SU-DHL-6 (cell line): ENCODE measurements at regions not wholly inside any gene's neighbourhood (a gene's known extent, or its start where the extent isn't known, plus 50 kb on each side); places are given as distances from the start of the nearest gene placed in this dataset.

Experiments
- H2AFZ ChIP-seq: fragments of 200-600 bp; sonication (generic); 2 replicates; pipeline ENCODE4 v1.6.1; 2014; ENCODE audit warnings: low read depth, mild to moderate bottlenecking, moderate library complexity, mixed read lengths, antibody characterized with exemption, low read length; ENCODE audit not compliant: severe bottlenecking
- H3F3A ChIP-seq: fragments of 200-600 bp; shearing (Covaris generic); 2 replicates; pipeline ENCODE4 v1.6.0; 2016; ENCODE audit warnings: antibody characterized with exemption, mild to moderate bottlenecking; ENCODE audit not compliant: insufficient read depth
- H3K27ac ChIP-seq: fragments of 200-600 bp; sonication (generic); 2 replicates; pipeline ENCODE4 v1.5.1; 2016; ENCODE audit warnings: low read depth, mild to moderate bottlenecking, low read length, moderate library complexity, mixed read lengths
- H3K27me3 ChIP-seq: fragments of 200-600 bp; sonication (generic), shearing (Covaris generic); 2 replicates; pipeline ENCODE4 v1.6.0; 2014; ENCODE audit warnings: mild to moderate bottlenecking, low read length
- H3K36me3 ChIP-seq: fragments of 200-600 bp; sonication (generic); 2 replicates; pipeline ENCODE4 v1.6.1; 2014; ENCODE audit warnings: mild to moderate bottlenecking, low read length, mixed read lengths
- H3K4me2 ChIP-seq: fragments of 300-600, 200-600 bp; shearing (Covaris generic), sonication (generic); 2 replicates; pipeline ENCODE4 v1.6.0; 2014; ENCODE audit warnings: low read length, low read depth, mild to moderate bottlenecking; ENCODE audit not compliant: poor library complexity, severe bottlenecking
- H3K4me3 ChIP-seq: fragments of 200-600 bp; sonication (generic); 2 replicates; pipeline ENCODE4 v1.5.1; 2014; ENCODE audit warnings: antibody characterized with exemption, low read length, mild to moderate bottlenecking, mixed read lengths; ENCODE audit not compliant: insufficient read depth, poor library complexity, severe bottlenecking
- H3K79me2 ChIP-seq: fragments of 200-600 bp; sonication (generic); 2 replicates; pipeline ENCODE4 v1.6.1; 2014; ENCODE audit warnings: mild to moderate bottlenecking, low read length, moderate library complexity; ENCODE audit not compliant: insufficient read depth
- H3K9ac ChIP-seq: fragments of 200-600 bp; sonication (generic); 2 replicates; pipeline ENCODE4 v1.7.0; 2014; ENCODE audit warnings: mild to moderate bottlenecking, low read length
- H3K9me2 ChIP-seq: fragments of 200-600 bp; sonication (generic); replicated peaks from 2 replicates; pipeline ENCODE4 v1.6.1; 2014; ENCODE audit warnings: low read length; ENCODE audit not compliant: insufficient read depth
- H3K9me3 ChIP-seq: fragments of 200-600 bp; sonication (generic); 2 replicates; pipeline ENCODE4 v1.6.1; 2014; ENCODE audit warnings: low read length, mixed read lengths; ENCODE audit not compliant: insufficient read depth
- H4K20me1 ChIP-seq: fragments of 200-600 bp; sonication (generic); 2 replicates; pipeline ENCODE4 v1.6.1; 2014; ENCODE audit warnings: low read depth, mild to moderate bottlenecking, antibody characterized with exemption, low read length, moderate library complexity, mixed read lengths
- EZH2phosphoT487 ChIP-seq: fragments of 200-600 bp; sonication (generic), shearing (Covaris generic); conservative IDR thresholded peaks from 2 replicates; pipeline ENCODE4 v1.6.1; 2018; ENCODE audit warnings: mild to moderate bottlenecking, antibody characterized with exemption, low read length, moderate library complexity, mixed read lengths
- TF ChIP-seq, protein P1 (sequence below): fragments of 200-600 bp; sonication (generic); IDR thresholded peaks from one replicate; pipeline ENCODE4 v1.5.1; 2017; ENCODE audit warnings: antibody characterized with exemption, mild to moderate bottlenecking, low read length, moderate library complexity; ENCODE audit not compliant: insufficient read depth, poor library complexity, severe bottlenecking

DNA sequence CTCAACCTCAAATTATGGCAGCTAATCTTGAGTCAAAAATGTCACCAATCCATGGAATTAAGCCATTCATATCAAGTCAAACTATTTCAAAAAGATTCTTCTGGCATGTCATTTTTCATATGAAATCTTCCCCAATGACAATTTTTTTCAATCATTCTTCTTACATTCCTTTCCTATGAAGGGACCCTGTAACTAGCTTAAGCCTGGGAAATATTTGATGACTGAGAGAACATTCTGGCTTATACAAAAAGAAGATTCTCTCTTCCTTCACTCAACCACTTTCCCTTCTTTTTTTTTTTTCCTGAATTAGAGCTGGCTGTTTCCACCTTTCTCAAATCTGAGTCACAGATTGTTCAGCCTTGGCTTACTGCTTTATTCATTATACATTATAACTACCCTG, 903.7 kb downstream of the FAM181B start:
- Histone ChIP-seq H3K9ac (no peak overlapping the region), H3F3A (no peaks in the 10 kb centered on the region), H4K20me1 (no peaks in the 10 kb centered on the region), H3K4me3 (no peak overlapping the region), H3K27me3 (no peaks in the 10 kb centered on the region), H2AFZ (no peak overlapping the region), H3K4me2 (no peak overlapping the region), H3K9me3 (peaks cover 5% of the 10 kb centered on the region; the same call in 1 of the 2 replicates), H3K79me2 (no peaks in the 10 kb centered on the region), H3K27ac (no peak overlapping the region), H3K36me3 (no peaks in the 10 kb centered on the region), H3K9me2 (no peaks in the 10 kb centered on the region)
- TF ChIP-seq, protein P1, sequence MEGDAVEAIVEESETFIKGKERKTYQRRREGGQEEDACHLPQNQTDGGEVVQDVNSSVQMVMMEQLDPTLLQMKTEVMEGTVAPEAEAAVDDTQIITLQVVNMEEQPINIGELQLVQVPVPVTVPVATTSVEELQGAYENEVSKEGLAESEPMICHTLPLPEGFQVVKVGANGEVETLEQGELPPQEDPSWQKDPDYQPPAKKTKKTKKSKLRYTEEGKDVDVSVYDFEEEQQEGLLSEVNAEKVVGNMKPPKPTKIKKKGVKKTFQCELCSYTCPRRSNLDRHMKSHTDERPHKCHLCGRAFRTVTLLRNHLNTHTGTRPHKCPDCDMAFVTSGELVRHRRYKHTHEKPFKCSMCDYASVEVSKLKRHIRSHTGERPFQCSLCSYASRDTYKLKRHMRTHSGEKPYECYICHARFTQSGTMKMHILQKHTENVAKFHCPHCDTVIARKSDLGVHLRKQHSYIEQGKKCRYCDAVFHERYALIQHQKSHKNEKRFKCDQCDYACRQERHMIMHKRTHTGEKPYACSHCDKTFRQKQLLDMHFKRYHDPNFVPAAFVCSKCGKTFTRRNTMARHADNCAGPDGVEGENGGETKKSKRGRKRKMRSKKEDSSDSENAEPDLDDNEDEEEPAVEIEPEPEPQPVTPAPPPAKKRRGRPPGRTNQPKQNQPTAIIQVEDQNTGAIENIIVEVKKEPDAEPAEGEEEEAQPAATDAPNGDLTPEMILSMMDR, result no peak
- no peak for TF ChIP-seq EZH2phosphoT487

DNA sequence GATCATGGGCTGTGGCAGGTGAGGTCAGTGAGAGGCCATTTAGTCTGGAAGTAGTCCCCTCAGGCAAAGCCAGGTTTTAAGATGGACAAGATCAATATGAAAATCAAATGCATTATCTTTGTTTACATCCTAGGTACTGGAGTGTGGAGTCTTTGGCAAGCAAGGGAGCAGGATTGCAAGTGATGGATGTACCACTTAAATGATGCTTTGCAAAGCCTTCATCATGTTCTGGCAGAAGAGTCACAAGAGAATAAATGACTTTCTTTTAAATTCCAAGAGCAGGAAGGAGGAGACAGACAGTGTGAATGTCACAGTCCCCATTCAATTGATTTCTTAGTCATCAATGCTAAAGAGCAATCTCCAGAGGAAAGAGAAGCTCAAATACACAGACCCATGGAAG, 908.3 kb downstream of the FAM181B start:
- Histone ChIP-seq H2AFZ (no peak overlapping the region), H4K20me1 (no peaks in the 10 kb centered on the region)

DNA sequence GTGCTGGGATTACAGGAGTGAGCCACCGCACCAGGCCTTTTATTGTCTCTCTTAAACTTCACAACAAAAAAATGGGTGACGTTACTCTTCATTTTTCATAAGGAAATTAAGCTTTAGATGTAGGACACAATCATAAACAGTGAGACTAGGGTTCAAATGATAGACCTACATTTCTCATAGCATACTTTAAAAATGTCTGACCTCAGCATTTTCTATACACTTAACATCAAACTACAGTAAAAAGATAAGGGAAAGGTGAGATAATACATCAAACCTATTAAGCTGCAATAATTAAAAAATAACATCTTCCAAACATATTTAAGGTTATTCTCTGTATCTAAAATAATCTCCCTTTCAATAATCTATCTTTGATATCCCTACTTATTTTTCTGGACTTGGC, 914.2 kb downstream of the FAM181B start:
- Histone ChIP-seq H3K4me3 (no peak overlapping the region), H3K9ac (no peak overlapping the region), H3K9me3 (no peaks in the 10 kb centered on the region), H3F3A (no peaks in the 10 kb centered on the region), H3K4me2 (no peak overlapping the region), H4K20me1 (no peaks in the 10 kb centered on the region), H3K27ac (no peak overlapping the region), H3K9me2 (no peaks in the 10 kb centered on the region), H2AFZ (no peak overlapping the region), H3K36me3 (no peaks in the 10 kb centered on the region), H3K79me2 (no peaks in the 10 kb centered on the region), H3K27me3 (no peaks in the 10 kb centered on the region)
- TF ChIP-seq EZH2phosphoT487, result no peak
- TF ChIP-seq, protein P1, result no peak

More for the DNA sequence above, 908.3 kb downstream of the FAM181B start:
- no peaks in the 10 kb centered on the region for H3K27me3 ChIP-seq
- no peaks in the 10 kb centered on the region for H3F3A ChIP-seq
- no peak overlapping the region for H3K27ac ChIP-seq
- TF ChIP-seq, protein P1, result no peak
- TF ChIP-seq EZH2phosphoT487, result no peak
- H3K4me3 ChIP-seq, result no peak overlapping the region
- no peaks in the 10 kb centered on the region for H3K9me3 ChIP-seq
- H3K9ac ChIP-seq, result no peak overlapping the region
- H3K4me2 ChIP-seq, result no peak overlapping the region
- H3K36me3 ChIP-seq, result no peaks in the 10 kb centered on the region
- no peaks in the 10 kb centered on the region for H3K79me2 ChIP-seq
- no peaks in the 10 kb centered on the region for H3K9me2 ChIP-seq

DNA sequence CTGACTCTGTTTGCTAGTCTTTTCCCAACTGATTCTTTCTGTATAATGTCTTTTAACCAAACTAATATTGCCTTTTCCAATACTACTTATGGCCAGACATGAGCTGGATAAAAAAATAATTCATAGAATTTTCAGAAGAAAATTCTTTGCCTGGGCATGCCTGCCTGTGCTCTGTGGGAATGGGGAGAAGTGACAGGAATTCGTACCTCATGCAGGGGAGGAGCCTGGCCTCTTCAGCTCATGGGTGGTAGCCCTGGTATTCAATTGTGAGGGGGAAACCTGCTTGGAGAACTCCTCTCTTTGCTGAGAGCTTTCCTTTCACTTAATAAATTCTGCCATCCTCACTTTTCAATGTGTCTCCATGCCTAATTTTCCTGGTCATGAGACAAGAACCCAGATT, 928.8 kb downstream of the FAM181B start:
- TF ChIP-seq, protein P1, result no peak
- TF ChIP-seq EZH2phosphoT487, result no peak
- H3K4me2 ChIP-seq, result no peak overlapping the region

More for the DNA sequence above, 928.8 kb downstream of the FAM181B start:
- Histone ChIP-seq H2AFZ (no peak overlapping the region), H3F3A (no peaks in the 10 kb centered on the region), H3K36me3 (no peaks in the 10 kb centered on the region), H3K79me2 (no peaks in the 10 kb centered on the region), H3K27me3 (no peaks in the 10 kb centered on the region), H3K4me3 (no peak overlapping the region), H3K9ac (no peak overlapping the region), H4K20me1 (no peaks in the 10 kb centered on the region), H3K9me2 (no peaks in the 10 kb centered on the region), H3K9me3 (no peaks in the 10 kb centered on the region), H3K27ac (no peak overlapping the region)
